ENCODE measurements at regions not wholly inside any gene's neighbourhood (a gene's known extent, or its start where the extent isn't known, plus 50 kb on each side); places are given as distances from the start of the nearest gene placed in this dataset.

- no peak for DNase-seq (ENCODE audit: low read depth in 1 of 2, low spot score in 1 of 2)
Measured at GRCh38 chr10:131424836-131425491, 113.4 kb upstream of the TCERG1L start.

- DNase-seq (ENCODE audit: low read depth in 1 of 2, low spot score in 1 of 2): no peak
Measured at GRCh38 chr10:131425752-131426533, 114.4 kb upstream of the TCERG1L start.

- no peak for DNase-seq (ENCODE audit: low read depth in 1 of 2, low spot score in 1 of 2)
Measured at GRCh38 chr10:131426534-131426898, 115.0 kb upstream of the TCERG1L start.

GRCh38 chr10:131427281-131427680 lies 115.8 kb upstream of the TCERG1L start:
- DNase-seq (ENCODE audit: low read depth in 1 of 2, low spot score in 1 of 2): no peak

GRCh38 chr10:131427901-131428300 lies 116.4 kb upstream of the TCERG1L start:
- no peak for DNase-seq (ENCODE audit: low read depth in 1 of 2, low spot score in 1 of 2)

GRCh38 chr10:131429141-131429540 lies 117.6 kb upstream of the TCERG1L start:
- DNase-seq (ENCODE audit: low read depth in 1 of 2, low spot score in 1 of 2): no peak

GRCh38 chr10:131429942-131430341 lies 118.4 kb upstream of the TCERG1L start:
- DNase-seq (ENCODE audit: low read depth in 1 of 2, low spot score in 1 of 2): no peak

GRCh38 chr10:131430716-131431412 lies 119.3 kb upstream of the TCERG1L start:
- DNase-seq (ENCODE audit: low read depth in 1 of 2, low spot score in 1 of 2): no peak

GRCh38 chr10:131431533-131431932 lies 120.0 kb upstream of the TCERG1L start:
- no peak for DNase-seq (ENCODE audit: low read depth in 1 of 2, low spot score in 1 of 2)

GRCh38 chr10:131431978-131432690 lies 120.6 kb upstream of the TCERG1L start:
- DNase-seq (ENCODE audit: low read depth in 1 of 2, low spot score in 1 of 2): no peak

GRCh38 chr10:131433568-131433967 lies 122.0 kb upstream of the TCERG1L start:
- DNase-seq (ENCODE audit: low read depth in 1 of 2, low spot score in 1 of 2): no peak

GRCh38 chr10:131435232-131435631 lies 123.7 kb upstream of the TCERG1L start:
- no peak for DNase-seq (ENCODE audit: low read depth in 1 of 2, low spot score in 1 of 2)

- no peak for DNase-seq (ENCODE audit: low read depth in 1 of 2, low spot score in 1 of 2)
Measured at GRCh38 chr10:131435760-131436457, 124.4 kb upstream of the TCERG1L start.

GRCh38 chr10:131436458-131436857 lies 124.9 kb upstream of the TCERG1L start:
- DNase-seq (ENCODE audit: low read depth in 1 of 2, low spot score in 1 of 2): no peak

GRCh38 chr10:131437556-131438475 lies 126.3 kb upstream of the TCERG1L start:
- DNase-seq (ENCODE audit: low read depth in 1 of 2, low spot score in 1 of 2): no peak

GRCh38 chr10:131438665-131439064 lies 127.1 kb upstream of the TCERG1L start:
- DNase-seq (ENCODE audit: low read depth in 1 of 2, low spot score in 1 of 2): no peak

- DNase-seq (ENCODE audit: low read depth in 1 of 2, low spot score in 1 of 2): no peak
Measured at GRCh38 chr10:131439705-131440104, 128.2 kb upstream of the TCERG1L start.

GRCh38 chr10:131440405-131441360 lies 129.2 kb upstream of the TCERG1L start:
- no peak for DNase-seq (ENCODE audit: low read depth in 1 of 2, low spot score in 1 of 2)

- DNase-seq (ENCODE audit: low read depth in 1 of 2, low spot score in 1 of 2): no peak
Measured at GRCh38 chr10:131442271-131442670, 130.8 kb upstream of the TCERG1L start.
